ENCODE measurements at regions not wholly inside any gene's neighbourhood (a gene's known extent, or its start where the extent isn't known, plus 50 kb on each side); places are given as distances from the start of the nearest gene placed in this dataset.

GRCh38 chr7:20952916-20953315 lies 166.2 kb upstream of the SP8 start:
- no peak for DNase-seq

GRCh38 chr7:20954711-20955619 lies 168.3 kb upstream of the SP8 start:
- no peak for DNase-seq

- DNase-seq: no peak
Measured at GRCh38 chr7:20958572-20958971, 171.9 kb upstream of the SP8 start.

DNA sequence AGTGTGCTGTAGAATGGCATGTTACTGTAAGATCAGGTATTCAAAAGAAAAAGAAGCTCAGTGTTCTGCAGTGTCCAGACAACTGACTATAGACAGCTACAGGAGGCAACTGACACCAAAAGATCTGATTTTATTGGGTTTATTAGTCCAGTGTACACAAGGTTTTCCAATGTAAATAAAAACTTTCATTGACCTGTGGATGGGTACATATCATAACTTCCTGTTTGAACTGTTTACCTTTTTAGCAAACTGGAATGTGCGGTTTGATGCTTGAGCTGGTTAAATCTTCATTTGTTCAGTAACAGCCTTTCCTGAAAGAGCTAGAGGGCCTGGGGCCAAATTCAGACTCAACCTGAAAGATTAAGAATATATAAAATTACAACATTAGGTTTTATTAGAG lies 172.6 kb upstream of the SP8 start:
- DNase-seq: no peak

DNA sequence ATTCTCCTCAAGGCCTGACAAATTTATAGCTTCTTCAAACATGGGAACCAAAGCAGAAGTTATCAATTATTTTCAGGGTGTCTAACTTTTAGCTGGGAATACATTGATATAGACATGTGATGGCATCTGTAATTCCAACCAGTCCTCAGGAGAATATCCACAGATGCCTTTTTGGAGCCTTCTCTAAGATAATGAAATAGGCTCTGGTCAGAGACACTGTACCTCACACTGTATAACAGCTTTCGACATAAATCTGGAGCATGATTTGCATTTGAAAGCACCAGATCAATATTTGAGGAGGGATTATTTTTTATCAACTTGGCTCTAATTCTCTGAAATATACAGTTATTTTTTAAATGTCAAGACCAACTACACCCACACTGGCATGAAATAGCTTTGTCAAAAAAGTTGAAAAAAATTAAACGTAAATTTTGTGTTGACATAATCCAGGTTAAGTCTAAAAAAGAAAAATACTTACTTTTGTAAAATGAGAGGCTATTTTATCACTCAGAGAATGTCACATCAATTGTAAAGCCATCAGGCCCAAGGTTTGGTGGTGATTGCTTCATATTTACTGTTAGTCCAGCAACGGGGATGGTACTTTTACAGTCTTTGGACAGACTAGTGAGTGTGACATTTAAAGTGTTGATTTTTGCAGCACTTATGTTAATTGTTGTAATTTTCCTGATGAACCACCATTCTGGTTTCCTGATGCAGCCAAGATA lies 177.0 kb upstream of the SP8 start:
- no peak for DNase-seq

GRCh38 chr7:20964281-20964918 lies 177.7 kb upstream of the SP8 start:
- no peak for DNase-seq

GRCh38 chr7:20971219-20971618 lies 184.5 kb upstream of the SP8 start:
- DNase-seq: no peak

DNA sequence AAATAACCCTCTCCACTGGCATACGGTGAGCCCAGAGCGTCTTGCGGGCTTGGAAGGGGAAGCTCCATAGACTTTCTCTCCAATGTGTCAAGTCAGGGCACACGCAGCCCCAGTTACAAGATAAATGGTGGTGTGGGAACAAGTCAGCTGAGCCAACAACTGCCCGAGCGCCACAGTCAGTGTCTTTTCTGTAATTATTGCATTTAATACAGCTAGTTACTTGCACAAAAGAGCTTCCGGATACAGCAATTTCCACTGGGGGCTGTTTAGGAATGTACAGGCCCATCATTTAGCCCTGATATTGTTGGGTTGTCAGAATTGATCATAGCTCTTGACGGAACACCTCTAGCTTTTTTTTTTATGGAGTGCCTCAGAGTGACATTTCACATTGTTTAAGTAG lies 193.5 kb upstream of the SP8 start:
- no peak for DNase-seq

- DNase-seq: no peak
Measured at GRCh38 chr7:20980668-20981264, 194.1 kb upstream of the SP8 start.

- DNase-seq: no peak
Measured at GRCh38 chr7:20988340-20988739, 201.7 kb upstream of the SP8 start.

GRCh38 chr7:20991544-20991943 lies 204.9 kb upstream of the SP8 start:
- no peak for DNase-seq

DNA sequence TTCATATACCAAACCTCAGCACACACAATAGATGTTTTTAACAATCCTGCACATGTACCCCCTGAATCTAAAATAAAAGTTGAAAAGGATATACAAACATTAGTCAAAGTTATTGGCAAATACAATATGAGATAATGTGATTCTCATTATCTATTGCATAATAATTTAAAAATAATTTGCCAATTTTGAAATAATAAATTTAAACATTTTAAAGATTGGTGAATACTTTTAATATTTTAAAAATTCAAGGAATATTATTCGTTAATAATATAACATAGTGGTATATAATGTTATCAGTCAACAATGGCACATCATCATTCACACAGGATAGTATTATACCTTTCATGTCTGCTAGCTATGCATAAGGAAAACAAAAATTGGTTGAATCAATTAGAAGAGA lies 207.0 kb upstream of the SP8 start:
- no peak for DNase-seq

- no peak for DNase-seq
Measured at GRCh38 chr7:20998309-20998708, 211.6 kb upstream of the SP8 start.

DNA sequence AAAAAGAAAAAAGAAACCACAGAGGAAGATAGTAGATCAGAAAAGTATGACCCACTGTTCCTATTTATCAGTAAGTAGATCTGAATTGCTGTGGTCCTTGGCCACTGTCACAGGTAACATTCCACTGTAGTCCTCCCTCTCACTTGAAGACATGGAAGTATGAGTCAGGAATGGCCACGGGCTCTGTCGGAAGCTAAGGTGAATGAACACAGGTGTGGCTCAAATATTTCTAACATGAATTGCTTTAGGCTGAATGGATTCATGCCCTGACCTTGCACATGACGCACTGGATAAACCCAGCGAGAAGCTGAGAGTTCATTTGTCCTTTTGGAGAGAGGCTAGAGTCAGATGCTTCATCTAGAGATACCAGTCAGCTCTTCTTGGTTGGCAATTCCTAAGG lies 224.5 kb upstream of the SP8 start:
- no peak for DNase-seq

- DNase-seq: no peak
Measured at GRCh38 chr7:21013765-21014539, 227.3 kb upstream of the SP8 start.

- no peak for DNase-seq
Measured at GRCh38 chr7:21020667-21021066, 234.0 kb upstream of the SP8 start.

DNA sequence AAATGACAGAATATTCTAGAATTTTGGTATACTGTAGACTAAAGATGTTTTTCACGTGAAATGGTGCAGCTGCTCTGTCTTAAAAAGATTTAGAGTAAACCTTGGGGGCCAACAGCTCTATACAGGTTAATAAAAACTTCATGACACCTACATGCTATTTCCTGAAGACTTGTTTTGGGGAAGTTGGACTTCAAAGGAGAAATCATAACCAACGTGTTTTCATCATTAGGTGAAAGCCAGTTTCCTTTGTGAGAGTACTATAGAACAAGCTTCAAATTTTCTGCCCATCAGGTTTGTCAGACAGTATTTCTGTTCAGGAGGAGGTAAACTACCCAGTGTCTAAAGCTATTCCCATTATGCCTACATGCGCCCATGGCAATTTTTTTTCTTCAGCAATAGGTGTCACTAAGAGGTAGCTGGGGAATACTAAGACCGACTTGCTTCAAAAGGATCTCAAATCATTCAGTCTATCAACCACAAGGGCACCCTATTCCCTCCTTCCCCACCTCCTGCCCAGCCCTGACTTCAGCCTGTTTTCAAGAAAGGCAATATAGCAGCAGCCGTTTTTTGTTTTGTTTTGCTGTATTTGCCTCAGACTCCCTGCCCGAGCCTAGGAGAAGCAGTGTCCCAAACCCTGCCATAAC lies 237.3 kb upstream of the SP8 start:
- DNase-seq: no peak

GRCh38 chr7:21024485-21024867 lies 237.8 kb upstream of the SP8 start:
- DNase-seq: no peak

DNA sequence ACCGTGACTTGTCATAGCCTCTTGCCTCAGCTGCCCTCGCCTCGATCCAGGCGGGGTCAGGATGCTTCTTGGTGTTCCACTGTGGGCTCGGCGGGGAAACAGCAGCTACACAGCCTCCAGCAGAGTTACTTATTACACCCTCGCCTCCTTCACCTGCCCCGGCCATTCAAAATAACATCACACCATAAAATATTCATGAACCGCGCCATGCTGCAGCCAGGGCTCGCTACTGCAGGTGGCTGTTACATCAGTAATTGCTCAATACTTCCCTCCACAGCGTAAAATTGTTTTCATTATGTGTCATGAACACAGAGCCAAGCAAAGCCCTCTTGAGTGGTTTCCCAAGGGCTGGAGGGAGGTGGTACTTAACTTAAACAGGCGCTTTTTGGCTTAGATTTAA lies 241.5 kb upstream of the SP8 start:
- DNase-seq: no peak

DNA sequence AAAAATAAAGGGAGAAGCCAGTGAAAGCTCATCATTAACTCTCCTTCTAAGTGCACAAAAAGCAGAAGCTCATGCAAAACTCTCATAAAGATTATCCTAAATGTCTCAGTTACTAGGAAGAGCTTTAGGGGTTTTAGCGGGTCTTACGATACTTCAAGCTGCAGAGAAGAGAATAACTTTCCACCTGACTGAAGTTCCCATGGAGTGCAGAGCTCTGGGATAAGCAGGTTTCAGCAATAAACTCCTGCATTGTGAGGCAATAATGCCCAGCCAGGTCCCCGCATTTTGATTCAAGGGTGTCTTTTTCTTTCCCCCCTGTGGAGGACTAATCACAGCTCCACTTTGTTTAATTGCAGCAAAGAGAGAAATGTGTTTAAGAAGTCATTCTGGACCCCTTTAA lies 241.9 kb upstream of the SP8 start:
- no peak for DNase-seq

DNA sequence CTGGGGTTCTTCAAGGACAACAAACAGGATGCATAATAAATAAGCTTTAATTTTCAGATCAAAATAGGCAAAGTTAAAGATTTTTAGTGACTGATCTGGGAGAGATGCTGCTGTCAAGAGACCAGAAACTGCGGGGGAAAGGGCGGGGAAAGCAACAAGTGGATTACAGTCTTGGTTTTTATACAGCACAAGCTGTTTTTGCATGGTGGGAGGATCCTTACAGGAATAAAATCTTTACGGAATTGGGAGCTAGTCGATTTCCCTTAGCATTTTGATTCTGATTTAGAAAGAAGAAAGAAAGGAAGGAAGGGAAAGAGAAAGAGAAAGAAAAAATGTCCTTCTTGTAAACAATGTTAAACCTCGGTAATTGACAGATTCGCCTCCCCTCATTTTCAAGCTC lies 242.3 kb upstream of the SP8 start:
- no peak for DNase-seq

DNA sequence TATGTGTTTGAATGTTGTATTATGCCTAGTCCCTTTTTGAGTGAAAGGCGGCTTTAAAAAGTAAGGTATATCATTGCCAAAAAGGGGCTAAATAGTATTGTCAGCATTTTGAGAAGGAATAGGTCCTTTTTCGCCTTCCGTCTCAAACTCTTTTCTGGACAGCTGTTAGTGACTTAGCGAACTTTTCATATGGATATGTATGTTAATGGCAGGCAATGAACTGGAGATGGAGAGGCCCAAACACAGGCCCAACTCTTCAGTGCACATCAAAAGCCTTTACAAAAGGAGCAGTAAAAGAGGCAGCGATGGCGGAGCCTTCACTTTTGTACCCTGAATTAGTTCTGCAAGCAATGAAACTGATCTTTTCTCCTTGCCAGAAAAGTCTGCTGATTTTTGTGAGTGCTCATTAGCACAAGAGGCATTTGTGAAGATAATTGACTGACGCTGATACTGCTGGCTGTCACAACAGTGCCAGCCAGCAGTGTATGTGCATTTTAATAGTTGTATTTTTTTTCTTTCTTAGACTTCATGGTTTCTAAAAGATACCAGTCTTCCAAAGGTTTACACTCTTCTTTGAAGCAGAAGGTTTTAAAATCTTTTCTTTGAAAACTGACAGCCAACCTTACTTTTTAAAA lies 243.7 kb upstream of the SP8 start:
- DNase-seq: no peak
